GM12872 (cell line): ENCODE measurements at regions not wholly inside any gene's neighbourhood (a gene's known extent, or its start where the extent isn't known, plus 50 kb on each side); places are given as distances from the start of the nearest gene placed in this dataset.

Experiments
- CTCF ChIP-seq: IDR thresholded peaks from 3 replicates; pipeline ENCODE4 v1.5.1; 2011; ENCODE audit warnings: low read depth, mild to moderate bottlenecking, low read length, moderate library complexity; ENCODE audit not compliant: insufficient read depth

DNA sequence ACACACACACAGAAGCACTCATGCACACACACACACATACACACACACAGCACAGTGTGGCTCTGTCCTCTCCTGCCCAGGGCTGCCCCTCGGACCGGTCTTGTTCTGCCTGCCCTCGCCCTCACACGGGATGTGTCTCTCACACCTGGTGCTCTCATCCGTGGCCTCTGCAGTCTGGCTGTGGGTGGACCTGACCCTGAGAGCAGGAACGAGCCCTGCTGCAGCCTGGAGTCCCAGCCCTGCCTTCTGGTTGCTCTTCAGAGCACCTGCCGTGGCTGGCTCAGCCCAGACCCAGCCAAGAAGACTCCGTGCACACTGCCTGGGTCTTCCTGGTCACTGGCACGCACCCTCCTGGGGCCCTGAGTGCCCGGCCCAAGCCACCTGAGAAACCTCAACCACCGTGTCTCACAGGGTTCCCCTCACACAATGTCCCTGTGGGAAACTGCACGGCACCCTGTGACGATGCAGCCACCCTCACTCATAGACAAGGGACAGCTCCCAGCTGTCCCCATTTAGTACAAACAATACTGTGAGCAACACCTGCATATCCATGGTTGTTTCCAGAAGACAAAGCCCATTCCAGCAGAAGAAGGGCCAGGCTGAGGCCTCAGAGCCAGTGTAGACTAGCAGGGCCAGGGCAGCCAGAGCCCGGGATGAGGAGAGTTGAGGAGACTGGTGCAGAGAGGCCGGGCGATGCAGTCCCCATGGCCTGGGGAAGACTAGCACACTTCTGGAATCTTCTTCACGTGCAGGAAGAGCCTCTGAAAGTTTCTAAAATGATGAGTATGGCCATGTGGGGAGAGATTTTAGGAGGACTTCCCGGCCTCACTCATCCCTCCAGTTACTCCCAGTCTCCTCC lies 234.0 kb downstream of the NPHP4 start:
- TF ChIP-seq CTCF, result no peak

- no peak for TF ChIP-seq CTCF
Measured at GRCh38 chr1:5757187-5757805, 234.9 kb downstream of the NPHP4 start.

DNA sequence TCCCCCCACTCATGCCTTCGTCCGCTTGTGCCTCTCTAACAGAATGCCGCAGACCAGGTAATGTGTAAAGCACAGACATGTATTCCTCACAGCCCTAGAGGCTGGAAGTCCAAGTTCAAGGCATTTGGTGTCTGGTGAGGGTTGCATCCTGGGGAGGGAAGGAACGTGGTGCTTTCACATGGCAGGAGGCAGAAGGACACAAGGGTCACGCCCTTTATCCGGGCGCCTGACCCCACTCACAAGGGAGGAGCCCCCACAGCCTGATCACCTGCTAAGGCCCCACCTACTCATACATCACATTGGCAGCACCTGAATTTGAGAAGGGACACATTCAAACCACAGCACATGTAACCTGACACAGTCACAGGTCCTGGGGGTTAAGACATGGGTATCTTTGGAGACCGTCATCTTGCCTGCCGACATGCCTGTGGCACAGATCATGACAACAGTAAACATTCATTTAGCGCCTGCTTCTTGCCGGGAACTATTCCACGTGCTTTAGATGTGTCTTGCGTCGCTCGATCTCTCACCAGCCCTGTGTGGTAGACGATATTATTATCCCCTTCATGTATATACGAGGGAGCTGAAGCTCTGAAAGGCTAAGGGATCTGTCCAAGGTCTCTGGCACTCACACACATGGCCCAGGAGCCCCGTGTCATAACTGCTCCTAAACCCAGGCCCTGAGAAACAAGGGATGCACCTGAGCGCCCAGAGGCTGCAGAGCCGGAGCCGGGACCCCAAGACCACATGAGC lies 235.6 kb downstream of the NPHP4 start:
- no peak for TF ChIP-seq CTCF

GRCh38 chr1:5755552-5756125 lies 236.6 kb downstream of the NPHP4 start:
- TF ChIP-seq CTCF, result no peak

- no peak for TF ChIP-seq CTCF
Measured at GRCh38 chr1:5754817-5755551, 237.2 kb downstream of the NPHP4 start.

DNA sequence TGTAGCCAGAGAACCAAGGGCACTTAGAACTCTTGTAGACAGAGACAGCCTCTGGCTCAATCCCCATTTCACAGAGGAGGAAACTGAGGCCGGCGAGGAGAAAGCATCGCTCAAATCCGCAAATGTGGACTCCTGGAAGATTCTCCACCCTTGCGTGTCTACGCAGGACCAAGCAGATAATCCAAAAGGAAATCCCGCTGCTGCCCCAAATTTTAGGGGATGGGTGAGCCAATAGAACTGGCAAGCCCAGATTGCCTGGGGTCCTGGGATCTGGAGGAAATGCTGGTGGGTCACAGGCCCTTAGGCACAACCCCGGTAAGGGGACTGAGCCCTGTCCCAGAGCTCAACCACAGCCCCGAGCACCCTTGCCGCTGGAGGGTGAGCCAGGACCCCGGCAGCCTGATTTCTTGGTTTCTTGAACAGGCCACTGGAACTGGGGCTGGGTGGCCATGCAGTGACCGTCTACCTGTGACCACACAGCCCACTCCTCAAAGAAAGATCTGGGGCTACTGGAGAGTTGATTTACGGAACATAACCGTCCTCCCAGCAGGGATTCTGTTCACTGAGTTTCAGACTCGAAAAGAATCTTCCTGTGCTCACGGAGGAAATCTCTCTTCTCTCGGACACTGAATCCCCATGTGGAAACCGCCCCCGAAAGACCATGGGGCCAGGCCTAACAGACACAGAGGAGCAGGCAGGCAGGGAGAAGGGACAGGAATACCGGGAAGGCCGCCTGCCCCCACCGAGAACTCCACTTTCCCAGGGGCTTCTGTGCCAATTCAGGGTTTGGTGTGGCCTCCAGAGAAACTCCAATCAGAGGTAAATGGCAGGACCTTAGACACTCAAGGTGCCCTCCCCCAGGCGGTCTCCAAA lies 238.4 kb downstream of the NPHP4 start:
- no peak for TF ChIP-seq CTCF
